BJ (cell line): ENCODE measurements at regions not wholly inside any gene's neighbourhood (a gene's known extent, or its start where the extent isn't known, plus 50 kb on each side); places are given as distances from the start of the nearest gene placed in this dataset.
A peak's percentile ranks its signal among the peaks of the same experiment; 100 is the strongest.

Experiments
- CTCF ChIA-PET: fragments of 350-600 bp; formaldehyde crosslinking; extraction: SDS; loops from one replicate; lab custom pipeline; 2021; ENCODE audit warnings: antibody characterized with exemption, inconsistent platforms; lab: Yijun Ruan, JAX
- POLR2A ChIA-PET: fragments of 300-600 bp; sonication (Branson Sonifier 250); formaldehyde crosslinking; extraction: SDS; loops from one replicate; lab custom pipeline; 2021; ENCODE audit warnings: antibody characterized with exemption; lab: Charles Lee
- DNase-seq: peaks from one replicate; pipeline ENCODE4 v3.0.0-alpha.2; 2011; ENCODE audit warnings: low read depth
- H3K27me3 ChIP-seq: 2 replicates; pipeline ENCODE4 v1.6.0; 2011; ENCODE audit warnings: low read length; ENCODE audit not compliant: control insufficient read depth, insufficient read depth
- H3K36me3 ChIP-seq: 2 replicates; pipeline ENCODE4 v1.5.1; 2011; ENCODE audit warnings: low read length; ENCODE audit not compliant: control insufficient read depth, insufficient read depth
- H3K4me3 ChIP-seq: 2 replicates; pipeline ENCODE4 v1.5.1; 2011; ENCODE audit warnings: low read depth, mild to moderate bottlenecking, control low read depth, low read length
- CTCF ChIP-seq: IDR thresholded peaks from 2 replicates; pipeline ENCODE4 v1.5.1; 2011; ENCODE audit warnings: low read depth, mild to moderate bottlenecking, control low read depth, inconsistent platforms, low read length, moderate library complexity; ENCODE audit not compliant: insufficient read depth

- CTCF ChIA-PET, result no interaction called here
- TF ChIP-seq CTCF, result no peak
Measured at GRCh38 chr13:74217811-74218210, 83.6 kb upstream of the KLF12 start.

GRCh38 chr13:74215420-74215819 lies 81.2 kb upstream of the KLF12 start:
- ChIA-PET POLR2A (no interaction called here), CTCF (no interaction called here)
- Histone ChIP-seq H3K36me3 (no peaks in the 10 kb centered on the region), H3K27me3 (no peaks in the 10 kb centered on the region), H3K4me3 (no peak overlapping the region)
- TF ChIP-seq CTCF, result no peak
- no peak for DNase-seq

More at GRCh38 chr13:74217811-74218210, 83.6 kb upstream of the KLF12 start:
- Histone ChIP-seq H3K4me3 (no peak overlapping the region), H3K27me3 (no peaks in the 10 kb centered on the region), H3K36me3 (no peaks in the 10 kb centered on the region)
- POLR2A ChIA-PET, result no interaction called here
- DNase-seq, result no peak

- DNase-seq, result no peak
- Histone ChIP-seq H3K36me3 (no peaks in the 10 kb centered on the region), H3K4me3 (no peak overlapping the region), H3K27me3 (no peaks in the 10 kb centered on the region)
- no peak for TF ChIP-seq CTCF
- ChIA-PET CTCF (no interaction called here), POLR2A (no interaction called here)
Measured at GRCh38 chr13:74214321-74214720, 80.1 kb upstream of the KLF12 start.

GRCh38 chr13:74210693-74211393 lies 76.6 kb upstream of the KLF12 start:
- ChIA-PET CTCF (no interaction called here), POLR2A (no interaction called here)
- peak; percentile 77 for DNase-seq
- H3K27me3 ChIP-seq, result no peaks in the 10 kb centered on the region
- no peak overlapping the region for H3K4me3 ChIP-seq
- TF ChIP-seq CTCF, result no peak
- H3K36me3 ChIP-seq, result no peaks in the 10 kb centered on the region

- ChIA-PET CTCF (no interaction called here), POLR2A (no interaction called here)
- no peak for TF ChIP-seq CTCF
- Histone ChIP-seq H3K4me3 (no peak overlapping the region), H3K36me3 (no peaks in the 10 kb centered on the region), H3K27me3 (no peaks in the 10 kb centered on the region)
- no peak for DNase-seq
Measured at GRCh38 chr13:74206855-74207254, 72.7 kb upstream of the KLF12 start.
